Uterus (tissue), 3 donors: ENCODE measurements at regions not wholly inside any gene's neighbourhood (a gene's known extent, or its start where the extent isn't known, plus 50 kb on each side); places are given as distances from the start of the nearest gene placed in this dataset.

ENCODE experiments used
- DNase-seq, 2 donors: peaks; one replicate each; pipeline ENCODE4 v3.0.0-alpha.2; 2019 to 2020
- H3K27ac ChIP-seq, 2 donors: fragments of 200-600 bp; sonication (generic); 1 replicate in 1 of 2; 2 replicates in 1 of 2; pipeline ENCODE4 v1.5.1; 2016 to 2018
- H3K27me3 ChIP-seq, 2 donors: fragments of 200-600 bp; sonication (generic); one replicate each; pipeline ENCODE4 v1.5.1; 2018 to 2019; ENCODE audit warnings: control low read depth in 1 of 2
- H3K36me3 ChIP-seq, 2 donors: fragments of 200-600 bp; sonication (generic); one replicate each; pipeline ENCODE4 v1.5.1; 2019; ENCODE audit warnings: control low read depth in 1 of 2
- H3K4me1 ChIP-seq, 2 donors: fragments of 200-600 bp; sonication (generic); one replicate each; pipeline ENCODE4 v1.5.1; 2018 to 2019; ENCODE audit warnings: control low read depth in 1 of 2
- H3K4me3 ChIP-seq, 2 donors: fragments of 200-600 bp; sonication (generic); 1 replicate in 1 of 2; 2 replicates in 1 of 2; pipeline ENCODE4 v1.5.1; 2018 to 2019; ENCODE audit warnings: mild to moderate bottlenecking in 1 of 2
- H3K9me3 ChIP-seq, 2 donors: fragments of 200-600 bp; sonication (generic); one replicate each; pipeline ENCODE4 v1.5.1; 2019; ENCODE audit warnings: control low read depth in 1 of 2
- POLR2A ChIP-seq, 2 donors: fragments of 450-650 bp; IDR thresholded peaks; one replicate each; pipeline ENCODE4 v1.6.1; 2016; ENCODE audit warnings: antibody characterized with exemption in 2 of 2, mild to moderate bottlenecking in 1 of 2, moderate library complexity in 1 of 2
- intact Hi-C: fragments of 100-400 bp; cut with DNase I; formaldehyde crosslinking; loops from one replicate; pipeline ENCODE4 v1.15.1; 2023; ENCODE audit warnings: low total_unique reads
- TF ChIP-seq, protein P1 (sequence below), 4 experiments: fragments of 200-600 bp in 2 of 4; fragments of 450-650 bp in 2 of 4; sonication (generic) in 2 of 4; IDR thresholded peaks; one replicate each; pipeline ENCODE4 v1.5.1; 2016 to 2019; ENCODE audit warnings: antibody characterized with exemption in 4 of 4, mild to moderate bottlenecking in 2 of 4, moderate library complexity in 1 of 4
- donor health status: DM: yes; HTN: yes; CAD: no.

DNA sequence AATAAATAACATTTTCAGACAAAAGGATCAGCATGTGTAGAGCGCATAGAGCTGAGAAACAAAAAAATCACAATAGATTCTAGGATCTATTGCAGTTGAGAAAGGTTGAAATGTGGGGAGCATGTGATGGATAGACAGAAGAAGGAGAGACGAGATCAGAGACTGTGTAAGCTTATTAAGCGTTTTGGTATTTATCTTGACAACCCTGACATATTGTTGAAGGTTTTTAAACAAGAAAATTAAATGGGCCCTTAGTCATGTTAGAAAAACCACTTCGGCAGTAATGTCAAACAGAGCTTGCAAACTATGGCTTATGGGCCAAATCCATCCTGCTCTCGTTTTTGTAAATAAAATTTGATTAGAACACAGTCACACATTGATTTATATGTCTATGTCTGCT lies 200.5 kb upstream of the KLF4 start:
- H3K27me3 ChIP-seq: no peaks in the 10 kb centered on the region
- H3K4me1 ChIP-seq: no peaks in the 10 kb centered on the region
- intact Hi-C loops: no loop called here
- H3K9me3 ChIP-seq: no peaks in the 10 kb centered on the region
- DNase-seq: no peak
- H3K36me3 ChIP-seq: no peaks in the 10 kb centered on the region
- no peak overlapping the region for H3K4me3 ChIP-seq
- TF ChIP-seq, protein P1, sequence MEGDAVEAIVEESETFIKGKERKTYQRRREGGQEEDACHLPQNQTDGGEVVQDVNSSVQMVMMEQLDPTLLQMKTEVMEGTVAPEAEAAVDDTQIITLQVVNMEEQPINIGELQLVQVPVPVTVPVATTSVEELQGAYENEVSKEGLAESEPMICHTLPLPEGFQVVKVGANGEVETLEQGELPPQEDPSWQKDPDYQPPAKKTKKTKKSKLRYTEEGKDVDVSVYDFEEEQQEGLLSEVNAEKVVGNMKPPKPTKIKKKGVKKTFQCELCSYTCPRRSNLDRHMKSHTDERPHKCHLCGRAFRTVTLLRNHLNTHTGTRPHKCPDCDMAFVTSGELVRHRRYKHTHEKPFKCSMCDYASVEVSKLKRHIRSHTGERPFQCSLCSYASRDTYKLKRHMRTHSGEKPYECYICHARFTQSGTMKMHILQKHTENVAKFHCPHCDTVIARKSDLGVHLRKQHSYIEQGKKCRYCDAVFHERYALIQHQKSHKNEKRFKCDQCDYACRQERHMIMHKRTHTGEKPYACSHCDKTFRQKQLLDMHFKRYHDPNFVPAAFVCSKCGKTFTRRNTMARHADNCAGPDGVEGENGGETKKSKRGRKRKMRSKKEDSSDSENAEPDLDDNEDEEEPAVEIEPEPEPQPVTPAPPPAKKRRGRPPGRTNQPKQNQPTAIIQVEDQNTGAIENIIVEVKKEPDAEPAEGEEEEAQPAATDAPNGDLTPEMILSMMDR (IDR thresholded peaks at IDR 0.05): no peak
- TF ChIP-seq POLR2A (IDR thresholded peaks at IDR 0.05): no peak
- no peak overlapping the region for H3K27ac ChIP-seq

- DNase-seq: no peak
- Histone ChIP-seq H3K4me1 (no peaks in the 10 kb centered on the region), H3K27ac (no peak overlapping the region), H3K36me3 (no peaks in the 10 kb centered on the region), H3K4me3 (no peak overlapping the region), H3K9me3 (no peaks in the 10 kb centered on the region), H3K27me3 (no peaks in the 10 kb centered on the region)
- no peak for TF ChIP-seq POLR2A (IDR thresholded peaks at IDR 0.05)
- intact Hi-C loops: no loop called here
Observed at GRCh38 chr9:107688728-107689127, 199.2 kb upstream of the KLF4 start.

DNA sequence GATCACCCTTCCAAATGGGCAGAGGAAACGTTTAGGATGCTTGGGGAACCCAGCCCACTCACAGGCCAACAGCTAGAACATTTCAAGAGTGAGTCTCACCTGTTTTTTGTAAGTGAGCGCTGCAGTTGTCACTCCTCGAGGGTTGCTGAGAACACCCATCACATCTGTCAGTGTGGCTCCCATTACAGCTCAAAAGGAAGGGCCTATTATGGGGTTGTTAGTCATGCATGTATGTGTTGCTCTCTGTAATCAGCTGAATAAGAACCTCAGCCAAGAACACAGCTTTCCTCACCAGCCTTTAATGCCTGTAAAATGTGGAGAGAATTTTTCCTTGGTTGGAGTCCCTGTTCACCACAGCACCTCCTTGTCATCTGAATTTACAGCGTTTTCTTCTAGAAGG lies 196.3 kb upstream of the KLF4 start:
- Histone ChIP-seq H3K9me3 (no peaks in the 10 kb centered on the region), H3K27me3 (no peaks in the 10 kb centered on the region), H3K4me3 (no peak overlapping the region), H3K4me1 (no peaks in the 10 kb centered on the region), H3K27ac (no peak overlapping the region), H3K36me3 (no peaks in the 10 kb centered on the region)
- TF ChIP-seq, protein P1 (IDR thresholded peaks at IDR 0.05): no peak
- no peak for TF ChIP-seq POLR2A (IDR thresholded peaks at IDR 0.05)
- DNase-seq: no peak
- intact Hi-C loops: no loop called here

- Histone ChIP-seq H3K27me3 (no peaks in the 10 kb centered on the region), H3K9me3 (no peaks in the 10 kb centered on the region), H3K4me3 (no peak overlapping the region), H3K4me1 (no peaks in the 10 kb centered on the region), H3K27ac (no peak overlapping the region), H3K36me3 (no peaks in the 10 kb centered on the region)
- TF ChIP-seq, protein P1 (IDR thresholded peaks at IDR 0.05): no peak
- no peak for TF ChIP-seq POLR2A (IDR thresholded peaks at IDR 0.05)
- intact Hi-C loops: no loop called here
- no peak for DNase-seq
Observed at GRCh38 chr9:107685376-107685775, 195.8 kb upstream of the KLF4 start.

- no peak for DNase-seq
- no peak overlapping the region for H3K27ac ChIP-seq
- no peak overlapping the region for H3K4me3 ChIP-seq
- H3K27me3 ChIP-seq: no peaks in the 10 kb centered on the region
- H3K4me1 ChIP-seq: no peaks in the 10 kb centered on the region
- TF ChIP-seq, protein P1 (IDR thresholded peaks at IDR 0.05): no peak
- intact Hi-C loops: no loop called here
- H3K9me3 ChIP-seq: no peaks in the 10 kb centered on the region
- H3K36me3 ChIP-seq: no peaks in the 10 kb centered on the region
Observed at GRCh38 chr9:107684224-107684623, 194.7 kb upstream of the KLF4 start.

GRCh38 chr9:107683566-107683965 lies 194.0 kb upstream of the KLF4 start:
- H3K4me1 ChIP-seq: no peaks in the 10 kb centered on the region
- H3K9me3 ChIP-seq: no peaks in the 10 kb centered on the region
- H3K27me3 ChIP-seq: no peaks in the 10 kb centered on the region
- no peaks in the 10 kb centered on the region for H3K36me3 ChIP-seq
- H3K4me3 ChIP-seq: no peak overlapping the region
- H3K27ac ChIP-seq: no peak overlapping the region
- TF ChIP-seq, protein P1 (IDR thresholded peaks at IDR 0.05): no peak
- TF ChIP-seq POLR2A (IDR thresholded peaks at IDR 0.05): no peak
- intact Hi-C loops: no loop called here
- no peak for DNase-seq
